ENCODE measurements at regions not wholly inside any gene's neighbourhood (a gene's known extent, or its start where the extent isn't known, plus 50 kb on each side); places are given as distances from the start of the nearest gene placed in this dataset.

DNA sequence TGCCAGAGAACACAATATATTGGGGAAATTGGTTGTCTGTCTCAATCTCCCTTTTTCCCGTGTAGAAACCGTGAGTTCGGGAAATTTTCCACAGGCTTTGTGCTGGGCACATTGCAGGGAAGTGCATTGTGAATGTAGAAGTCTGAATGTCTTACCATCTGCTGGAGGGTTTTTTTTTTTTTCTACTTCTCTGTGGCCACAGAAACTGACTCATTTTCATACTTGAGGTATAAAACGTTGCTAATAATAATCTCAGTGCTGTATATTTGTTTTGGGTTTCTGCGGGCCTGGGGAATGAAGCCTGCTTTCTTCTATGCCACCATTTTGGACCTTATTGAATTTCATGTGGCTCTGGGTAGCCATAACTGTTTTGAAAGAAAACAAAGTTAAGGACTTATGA lies 1001.2 kb downstream of the STIM2 start:
- no peak overlapping the region for H3K27ac ChIP-seq (replicated peaks)
- TF ChIP-seq, protein P1, sequence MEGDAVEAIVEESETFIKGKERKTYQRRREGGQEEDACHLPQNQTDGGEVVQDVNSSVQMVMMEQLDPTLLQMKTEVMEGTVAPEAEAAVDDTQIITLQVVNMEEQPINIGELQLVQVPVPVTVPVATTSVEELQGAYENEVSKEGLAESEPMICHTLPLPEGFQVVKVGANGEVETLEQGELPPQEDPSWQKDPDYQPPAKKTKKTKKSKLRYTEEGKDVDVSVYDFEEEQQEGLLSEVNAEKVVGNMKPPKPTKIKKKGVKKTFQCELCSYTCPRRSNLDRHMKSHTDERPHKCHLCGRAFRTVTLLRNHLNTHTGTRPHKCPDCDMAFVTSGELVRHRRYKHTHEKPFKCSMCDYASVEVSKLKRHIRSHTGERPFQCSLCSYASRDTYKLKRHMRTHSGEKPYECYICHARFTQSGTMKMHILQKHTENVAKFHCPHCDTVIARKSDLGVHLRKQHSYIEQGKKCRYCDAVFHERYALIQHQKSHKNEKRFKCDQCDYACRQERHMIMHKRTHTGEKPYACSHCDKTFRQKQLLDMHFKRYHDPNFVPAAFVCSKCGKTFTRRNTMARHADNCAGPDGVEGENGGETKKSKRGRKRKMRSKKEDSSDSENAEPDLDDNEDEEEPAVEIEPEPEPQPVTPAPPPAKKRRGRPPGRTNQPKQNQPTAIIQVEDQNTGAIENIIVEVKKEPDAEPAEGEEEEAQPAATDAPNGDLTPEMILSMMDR (IDR thresholded peaks at IDR 0.05; ENCODE audit: borderline replicate concordance): no peak
- no peaks in the 10 kb centered on the region for H3K4me1 ChIP-seq
- intact Hi-C loops (cut with micrococcal nuclease): no loop called here
- no peaks in the 10 kb centered on the region for H3K36me3 ChIP-seq
- DNase-seq: no peak
- no peaks in the 10 kb centered on the region for H3K27me3 ChIP-seq (ENCODE audit: low read depth)
- H3K4me3 ChIP-seq: no peak overlapping the region
- H3K9me3 ChIP-seq (replicated peaks): no peaks in the 10 kb centered on the region

DNA sequence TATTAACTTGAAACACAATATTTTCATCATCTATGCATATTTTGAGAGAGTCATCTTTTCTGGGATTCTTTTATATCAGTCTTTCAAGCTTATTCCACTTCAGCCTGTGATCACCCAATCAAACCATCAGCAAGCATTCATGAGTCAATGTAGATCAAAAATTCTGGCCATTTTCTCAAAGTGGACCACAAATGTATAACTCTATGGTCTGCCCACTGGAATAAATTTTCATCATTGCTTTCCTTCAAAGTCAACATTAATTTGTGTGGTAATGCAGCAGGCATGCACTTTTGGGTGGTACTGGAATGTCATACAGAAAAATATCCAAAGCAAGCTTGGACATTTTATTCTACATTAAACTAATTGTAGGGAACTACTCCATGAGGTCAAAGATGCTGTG lies 1013.0 kb downstream of the STIM2 start:
- DNase-seq: no peak
- no peak overlapping the region for H3K27ac ChIP-seq (replicated peaks)
- no peaks in the 10 kb centered on the region for H3K4me1 ChIP-seq
- intact Hi-C loops (cut with micrococcal nuclease): no loop called here
- TF ChIP-seq, protein P1 (IDR thresholded peaks at IDR 0.05; ENCODE audit: borderline replicate concordance): no peak
- peaks cover 4% of the 10 kb centered on the region for H3K9me3 ChIP-seq (replicated peaks)
- no peaks in the 10 kb centered on the region for H3K36me3 ChIP-seq
- H3K27me3 ChIP-seq (ENCODE audit: low read depth): no peaks in the 10 kb centered on the region
- no peak overlapping the region for H3K4me3 ChIP-seq

DNA sequence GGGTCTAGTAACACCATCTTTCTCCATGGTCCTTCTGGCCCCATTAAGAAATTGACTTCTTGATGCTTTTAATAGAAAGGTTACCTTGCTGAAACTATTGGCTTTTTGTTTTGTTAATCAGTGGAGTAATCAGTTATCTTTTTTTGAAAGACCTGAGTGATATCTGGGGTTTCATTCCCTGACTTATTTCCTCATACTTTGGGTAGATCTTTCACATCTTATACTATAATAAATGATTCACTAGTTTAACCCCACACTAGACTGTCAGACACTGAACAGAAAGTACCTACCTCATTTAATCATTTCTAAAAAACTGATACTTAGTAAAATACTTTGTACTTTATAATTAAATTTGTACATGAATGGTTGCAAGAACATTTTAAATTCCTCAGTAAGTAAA lies 1021.1 kb downstream of the STIM2 start:
- Histone ChIP-seq H3K27me3 (ENCODE audit: low read depth) (no peaks in the 10 kb centered on the region), H3K27ac (replicated peaks) (no peak overlapping the region), H3K36me3 (no peaks in the 10 kb centered on the region), H3K4me1 (no peaks in the 10 kb centered on the region), H3K9me3 (replicated peaks) (peaks cover 9% of the 10 kb centered on the region), H3K4me3 (no peak overlapping the region)
- DNase-seq: no peak
- intact Hi-C loops (cut with micrococcal nuclease): no loop called here
- TF ChIP-seq, protein P1 (IDR thresholded peaks at IDR 0.05; ENCODE audit: borderline replicate concordance): no peak

DNA sequence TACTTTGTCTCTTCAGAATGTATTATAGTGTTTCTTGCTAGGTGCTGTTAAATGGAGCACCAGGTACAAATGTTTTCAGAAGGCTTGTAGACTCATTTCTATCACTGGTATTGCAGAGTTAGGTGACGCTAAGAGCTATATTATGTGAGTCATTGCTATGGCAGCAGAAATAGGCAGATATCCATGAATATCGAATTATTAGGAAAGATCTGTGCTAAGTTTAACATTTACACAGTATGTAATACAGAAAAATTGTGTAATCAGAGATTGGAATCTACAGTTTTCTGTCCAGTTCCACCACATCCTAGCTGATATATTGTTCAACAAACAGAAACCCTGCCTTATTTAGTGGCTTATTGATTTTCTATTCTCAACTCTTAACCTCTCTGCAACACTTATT lies 1025.5 kb downstream of the STIM2 start:
- H3K36me3 ChIP-seq: no peaks in the 10 kb centered on the region
- H3K27me3 ChIP-seq (ENCODE audit: low read depth): no peaks in the 10 kb centered on the region
- no peaks in the 10 kb centered on the region for H3K9me3 ChIP-seq (replicated peaks)
- no peak overlapping the region for H3K27ac ChIP-seq (replicated peaks)
- intact Hi-C loops (cut with micrococcal nuclease): no loop called here
- H3K4me3 ChIP-seq: no peak overlapping the region
- no peaks in the 10 kb centered on the region for H3K4me1 ChIP-seq
- TF ChIP-seq, protein P1 (IDR thresholded peaks at IDR 0.05; ENCODE audit: borderline replicate concordance): no peak
- DNase-seq: no peak

DNA sequence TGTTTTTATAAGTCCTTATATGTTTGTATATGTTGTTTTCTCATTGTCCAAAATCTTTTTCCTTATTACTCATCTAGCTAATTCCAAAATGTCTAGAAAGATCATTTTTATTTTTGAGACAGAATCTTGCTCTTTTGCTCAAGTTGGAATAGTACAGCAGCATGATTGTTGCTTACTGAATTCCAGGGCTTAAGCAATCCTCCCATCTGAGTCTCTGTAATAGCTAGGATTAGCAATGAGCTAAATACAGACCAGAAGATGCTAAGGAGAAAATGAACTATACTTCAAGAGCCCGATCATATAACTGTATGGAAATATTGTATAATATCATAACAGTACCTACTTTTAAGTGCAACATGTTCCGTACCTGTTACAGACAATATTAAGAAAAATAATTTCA lies 1027.0 kb downstream of the STIM2 start:
- intact Hi-C loops (cut with micrococcal nuclease): no loop called here

More for the DNA sequence above, 1027.0 kb downstream of the STIM2 start:
- no peaks in the 10 kb centered on the region for H3K9me3 ChIP-seq (replicated peaks)
- no peaks in the 10 kb centered on the region for H3K27me3 ChIP-seq (ENCODE audit: low read depth)
- H3K4me1 ChIP-seq: no peaks in the 10 kb centered on the region
- H3K27ac ChIP-seq (replicated peaks): no peak overlapping the region
- no peak overlapping the region for H3K4me3 ChIP-seq
- no peak for DNase-seq
- no peaks in the 10 kb centered on the region for H3K36me3 ChIP-seq
- TF ChIP-seq, protein P1 (IDR thresholded peaks at IDR 0.05; ENCODE audit: borderline replicate concordance): no peak
